GM06990 (cell line): ENCODE measurements at regions not wholly inside any gene's neighbourhood (a gene's known extent, or its start where the extent isn't known, plus 50 kb on each side); places are given as distances from the start of the nearest gene placed in this dataset.

Source experiments
- DNase-seq: peaks from one replicate; pipeline ENCODE4 v3.0.0-alpha.2; 2011; ENCODE audit not compliant: insufficient read length; ENCODE audit errors: extremely low read depth
- H3K27me3 ChIP-seq: replicated peaks from 2 replicates; pipeline ENCODE4 v1.6.0; 2011; ENCODE audit warnings: low read length; ENCODE audit not compliant: control insufficient read depth, insufficient read depth
- H3K36me3 ChIP-seq: 2 replicates; pipeline ENCODE4 v1.5.1; 2011; ENCODE audit warnings: low read length; ENCODE audit not compliant: control insufficient read depth, insufficient read depth
- H3K4me3 ChIP-seq: replicated peaks from 2 replicates; pipeline ENCODE4 v1.5.1; 2011; ENCODE audit warnings: low read depth, mild to moderate bottlenecking, control low read depth, low read length
- TF ChIP-seq, protein P1 (sequence below): IDR thresholded peaks from 2 replicates; pipeline ENCODE4 v1.5.1; 2011; ENCODE audit warnings: low read length, control low read depth, mild to moderate bottlenecking, inconsistent platforms; ENCODE audit not compliant: insufficient read depth, poor library complexity, severe bottlenecking

DNA sequence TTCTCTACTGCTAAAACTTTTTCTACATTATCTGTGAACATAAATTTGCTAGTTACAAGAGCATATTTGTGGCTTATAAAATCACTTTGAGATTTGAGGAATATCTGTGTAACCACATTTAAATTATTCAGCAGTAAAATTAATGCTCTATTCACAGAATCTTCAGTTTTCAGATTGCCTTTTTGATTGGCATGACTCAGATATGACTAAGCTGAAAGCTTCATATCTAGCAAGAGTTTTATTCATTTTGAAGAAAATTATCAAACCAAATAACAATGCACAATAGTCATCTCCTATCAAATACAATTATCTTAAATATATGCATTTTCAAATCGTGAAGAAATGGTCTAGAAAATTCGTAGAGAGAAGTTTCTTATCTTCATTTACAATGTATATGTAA is 1498.2 kb upstream of the B3GALT2 start:
- TF ChIP-seq, protein P1, sequence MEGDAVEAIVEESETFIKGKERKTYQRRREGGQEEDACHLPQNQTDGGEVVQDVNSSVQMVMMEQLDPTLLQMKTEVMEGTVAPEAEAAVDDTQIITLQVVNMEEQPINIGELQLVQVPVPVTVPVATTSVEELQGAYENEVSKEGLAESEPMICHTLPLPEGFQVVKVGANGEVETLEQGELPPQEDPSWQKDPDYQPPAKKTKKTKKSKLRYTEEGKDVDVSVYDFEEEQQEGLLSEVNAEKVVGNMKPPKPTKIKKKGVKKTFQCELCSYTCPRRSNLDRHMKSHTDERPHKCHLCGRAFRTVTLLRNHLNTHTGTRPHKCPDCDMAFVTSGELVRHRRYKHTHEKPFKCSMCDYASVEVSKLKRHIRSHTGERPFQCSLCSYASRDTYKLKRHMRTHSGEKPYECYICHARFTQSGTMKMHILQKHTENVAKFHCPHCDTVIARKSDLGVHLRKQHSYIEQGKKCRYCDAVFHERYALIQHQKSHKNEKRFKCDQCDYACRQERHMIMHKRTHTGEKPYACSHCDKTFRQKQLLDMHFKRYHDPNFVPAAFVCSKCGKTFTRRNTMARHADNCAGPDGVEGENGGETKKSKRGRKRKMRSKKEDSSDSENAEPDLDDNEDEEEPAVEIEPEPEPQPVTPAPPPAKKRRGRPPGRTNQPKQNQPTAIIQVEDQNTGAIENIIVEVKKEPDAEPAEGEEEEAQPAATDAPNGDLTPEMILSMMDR: no peak
- no peak overlapping the region for H3K4me3 ChIP-seq
- no peak for DNase-seq
- no peaks in the 10 kb centered on the region for H3K36me3 ChIP-seq
- no peaks in the 10 kb centered on the region for H3K27me3 ChIP-seq

DNA sequence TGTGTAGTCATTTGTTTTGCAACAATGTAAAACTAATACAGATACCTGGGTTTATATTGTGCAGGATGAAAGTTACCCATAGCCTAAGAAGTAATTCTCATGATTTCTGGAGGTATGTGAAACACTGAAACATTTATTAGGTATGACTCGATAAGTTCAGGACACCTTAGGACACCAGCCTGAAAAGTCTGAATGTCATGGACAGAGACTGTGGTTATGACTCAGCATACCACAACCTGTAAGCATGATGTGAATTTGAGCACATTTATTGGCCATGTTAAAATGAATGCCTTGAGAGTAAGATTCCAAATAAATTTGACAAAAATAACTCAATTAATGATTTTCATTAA is 1471.7 kb upstream of the B3GALT2 start:
- H3K36me3 ChIP-seq: no peaks in the 10 kb centered on the region
- no peak overlapping the region for H3K4me3 ChIP-seq
- H3K27me3 ChIP-seq: no peaks in the 10 kb centered on the region
- TF ChIP-seq, protein P1: no peak
- DNase-seq: no peak

DNA sequence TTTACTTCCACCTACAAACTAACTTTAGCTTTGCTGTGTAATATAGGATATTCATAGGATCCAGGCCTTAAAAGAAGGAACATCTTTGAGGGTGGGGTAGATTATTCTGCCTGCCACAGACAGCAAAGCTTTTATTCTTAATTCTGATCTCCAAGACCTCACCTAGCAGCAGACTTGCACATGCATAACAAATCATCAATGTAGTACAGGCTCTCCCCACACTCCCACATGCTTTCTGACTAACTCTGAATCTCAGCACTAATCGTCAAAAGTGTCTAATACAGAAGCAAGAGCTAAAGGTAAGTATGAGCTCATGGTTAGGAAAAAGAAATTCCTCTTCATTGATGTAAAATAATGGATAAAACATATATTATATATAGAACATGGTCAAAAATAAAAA is 1468.5 kb upstream of the B3GALT2 start:
- DNase-seq: no peak
- no peaks in the 10 kb centered on the region for H3K27me3 ChIP-seq
- TF ChIP-seq, protein P1: no peak
- no peaks in the 10 kb centered on the region for H3K36me3 ChIP-seq
- no peak overlapping the region for H3K4me3 ChIP-seq

DNA sequence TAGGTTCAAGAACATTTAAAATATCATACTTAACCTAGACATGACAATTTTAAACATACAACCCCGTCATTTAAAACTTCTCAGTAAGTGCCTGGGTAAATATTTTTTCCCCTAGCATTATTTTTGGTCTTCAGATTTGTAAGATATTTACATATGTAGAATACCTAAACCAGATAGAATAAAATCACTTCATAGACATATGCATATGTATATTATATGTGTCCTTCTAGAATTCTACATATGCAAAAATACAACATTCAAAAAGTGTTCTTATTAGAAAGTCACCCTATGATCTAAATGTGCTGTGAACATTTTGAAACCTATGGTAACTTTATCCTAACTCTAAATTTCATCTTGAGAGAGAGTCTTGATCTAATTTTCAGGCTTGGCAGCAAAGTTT is 1467.0 kb upstream of the B3GALT2 start:
- Histone ChIP-seq H3K27me3 (no peaks in the 10 kb centered on the region), H3K4me3 (no peak overlapping the region), H3K36me3 (no peaks in the 10 kb centered on the region)
- no peak for DNase-seq
- TF ChIP-seq, protein P1: no peak

DNA sequence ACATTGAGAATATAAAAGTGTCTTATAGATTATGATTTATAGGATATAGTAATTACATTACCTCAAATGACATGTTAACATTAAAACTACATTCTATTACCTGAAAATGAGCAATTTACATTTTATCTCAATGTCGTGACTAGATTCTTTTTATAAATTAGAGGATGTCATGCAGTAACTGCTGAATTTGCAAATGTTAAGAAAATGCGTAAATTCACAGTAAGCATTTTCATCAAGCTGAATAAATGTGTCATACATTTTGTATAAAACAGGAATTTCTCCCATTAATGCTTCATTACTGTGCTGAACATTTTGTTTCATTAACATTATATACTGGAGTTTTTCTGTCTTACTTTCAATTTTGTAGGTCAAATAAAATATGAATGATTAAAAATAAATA is 1460.7 kb upstream of the B3GALT2 start:
- H3K4me3 ChIP-seq: no peak overlapping the region
- H3K27me3 ChIP-seq: no peaks in the 10 kb centered on the region
- no peaks in the 10 kb centered on the region for H3K36me3 ChIP-seq
- no peak for DNase-seq
- TF ChIP-seq, protein P1: no peak

DNA sequence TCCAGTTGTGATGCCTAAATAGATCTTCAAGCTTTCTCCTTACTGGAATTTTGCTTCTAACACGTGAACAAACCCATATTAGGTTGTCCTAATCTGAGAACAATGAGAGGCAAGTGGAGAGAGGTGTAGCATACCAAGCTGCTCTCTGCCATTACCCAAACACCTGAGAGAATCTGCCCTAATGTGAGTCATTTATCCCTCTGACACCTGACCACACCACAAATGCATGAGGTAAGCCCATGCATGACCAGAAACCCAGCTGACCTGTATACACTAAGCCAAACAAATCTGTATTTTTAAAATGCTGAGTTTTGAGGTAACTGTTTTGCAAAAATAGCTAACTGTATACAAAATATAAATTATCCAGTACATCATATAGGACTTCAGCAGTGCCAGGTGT is 1458.1 kb upstream of the B3GALT2 start:
- no peak overlapping the region for H3K4me3 ChIP-seq
- TF ChIP-seq, protein P1: no peak
- H3K36me3 ChIP-seq: no peaks in the 10 kb centered on the region
- DNase-seq: no peak
- no peaks in the 10 kb centered on the region for H3K27me3 ChIP-seq
